Esophagus muscularis mucosa (tissue), 4 donors: ENCODE measurements at regions not wholly inside any gene's neighbourhood (a gene's known extent, or its start where the extent isn't known, plus 50 kb on each side); places are given as distances from the start of the nearest gene placed in this dataset.
A peak's percentile ranks its signal among the peaks of the same experiment; 100 is the strongest.

Experiments used
- DNase-seq: peaks from one replicate; pipeline ENCODE4 v3.0.0-alpha.2; 2017; ENCODE audit errors: extremely low spot score
- H3K27ac ChIP-seq, 4 donors: fragments of 200-600 bp; sonication (generic); replicated peaks in 1 of 4; 1 replicate in 3 of 4; 2 replicates in 1 of 4; pipeline ENCODE4 v1.5.1; 2016 to 2019; ENCODE audit warnings: mild to moderate bottlenecking in 1 of 4
- H3K27me3 ChIP-seq, 4 donors: fragments of 200-600 bp; sonication (generic); one replicate each; pipeline versions ENCODE4 v1.5.1 to v1.6.0; 2016 to 2019
- H3K36me3 ChIP-seq, 4 donors: fragments of 200-600 bp; sonication (generic); one replicate each; pipeline ENCODE4 v1.5.1; 2016 to 2019
- H3K4me1 ChIP-seq, 4 donors: fragments of 200-600 bp; sonication (generic); one replicate each; pipeline ENCODE4 v1.5.1; 2016 to 2019
- H3K4me3 ChIP-seq, 4 donors: fragments of 200-600 bp; sonication (generic); 1 replicate in 2 of 4; 2 replicates in 2 of 4; pipeline ENCODE4 v1.5.1; 2016 to 2019; ENCODE audit warnings: mild to moderate bottlenecking in 4 of 4, moderate library complexity in 1 of 4
- H3K9me3 ChIP-seq, 4 donors: fragments of 200-600 bp; sonication (generic); 1 replicate in 3 of 4; 2 replicates in 1 of 4; pipeline ENCODE4 v1.5.1; 2016 to 2019
- EP300 ChIP-seq: sonication (generic); formaldehyde crosslinking; IDR thresholded peaks from one replicate; pipeline ENCODE4 v1.6.1; 2017; ENCODE audit warnings: antibody characterized with exemption
- POLR2A ChIP-seq: fragments of 450-650 bp; IDR thresholded peaks from one replicate; pipeline ENCODE4 v1.6.1; 2017; ENCODE audit warnings: antibody characterized with exemption, moderate library complexity, mild to moderate bottlenecking, low read depth
- POLR2AphosphoS5 ChIP-seq, 2 donors: sonication (generic); formaldehyde crosslinking; IDR thresholded peaks; one replicate each; pipeline ENCODE4 v1.6.1; 2017; ENCODE audit warnings: antibody characterized with exemption in 2 of 2
- WGBS: methylation state at CpG from one replicate; pipeline ENCODE4 v1.1.5; 2018; 5-methylcytosine and 5-hydroxymethylcytosine counted together
- intact Hi-C: fragments of 100-400 bp; cut with DNase I; formaldehyde crosslinking; loops from one replicate; pipeline ENCODE4 v1.15.1; 2023
- TF ChIP-seq, protein P1 (sequence below), 3 experiments: fragments of 200-600 bp in 2 of 3; fragments of 450-650 bp in 1 of 3; sonication (generic) in 2 of 3; IDR thresholded peaks; one replicate each; pipeline ENCODE4 v1.5.1; 2017 to 2019; ENCODE audit warnings: antibody characterized with exemption in 3 of 3, mild to moderate bottlenecking in 2 of 3, moderate library complexity in 1 of 3

DNA sequence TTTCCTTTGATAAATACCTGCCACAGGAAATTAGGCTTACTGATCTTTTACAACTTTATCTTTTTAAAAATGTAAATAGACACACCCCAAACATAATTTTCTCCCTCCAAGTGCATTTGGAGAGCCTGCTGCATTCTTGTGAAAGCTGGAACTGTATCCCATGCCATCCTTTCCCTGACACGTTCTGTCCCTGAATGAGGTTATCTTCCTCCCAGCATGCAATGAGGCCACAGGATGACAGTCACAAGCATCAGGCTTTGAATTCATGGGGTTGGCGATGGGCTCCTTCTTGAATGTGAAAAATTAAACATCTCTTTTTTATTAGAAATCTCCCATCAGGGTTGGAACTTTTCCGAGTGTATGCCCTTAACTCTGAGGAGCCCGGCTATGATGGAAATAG, 77.8 kb downstream of the CTAGE1 start:
- H3K9me3 ChIP-seq = no peaks in the 10 kb centered on the region
- H3K27ac ChIP-seq = no peak overlapping the region
- no peaks in the 10 kb centered on the region for H3K27me3 ChIP-seq
- intact Hi-C loops = no loop called here
- H3K36me3 ChIP-seq = no peaks in the 10 kb centered on the region
- no peak for DNase-seq
- peaks cover 11 to 23% (median 18%) of the 10 kb centered on the region in 4 donors for H3K4me1 ChIP-seq
- 76% methylated on average over 4 of the region's 4 CpGs for WGBS
- H3K4me3 ChIP-seq = no peak overlapping the region
- TF ChIP-seq EP300 = no peak
- TF ChIP-seq POLR2AphosphoS5 (IDR thresholded peaks at IDR 0.05) = no peak
- TF ChIP-seq, protein P1, sequence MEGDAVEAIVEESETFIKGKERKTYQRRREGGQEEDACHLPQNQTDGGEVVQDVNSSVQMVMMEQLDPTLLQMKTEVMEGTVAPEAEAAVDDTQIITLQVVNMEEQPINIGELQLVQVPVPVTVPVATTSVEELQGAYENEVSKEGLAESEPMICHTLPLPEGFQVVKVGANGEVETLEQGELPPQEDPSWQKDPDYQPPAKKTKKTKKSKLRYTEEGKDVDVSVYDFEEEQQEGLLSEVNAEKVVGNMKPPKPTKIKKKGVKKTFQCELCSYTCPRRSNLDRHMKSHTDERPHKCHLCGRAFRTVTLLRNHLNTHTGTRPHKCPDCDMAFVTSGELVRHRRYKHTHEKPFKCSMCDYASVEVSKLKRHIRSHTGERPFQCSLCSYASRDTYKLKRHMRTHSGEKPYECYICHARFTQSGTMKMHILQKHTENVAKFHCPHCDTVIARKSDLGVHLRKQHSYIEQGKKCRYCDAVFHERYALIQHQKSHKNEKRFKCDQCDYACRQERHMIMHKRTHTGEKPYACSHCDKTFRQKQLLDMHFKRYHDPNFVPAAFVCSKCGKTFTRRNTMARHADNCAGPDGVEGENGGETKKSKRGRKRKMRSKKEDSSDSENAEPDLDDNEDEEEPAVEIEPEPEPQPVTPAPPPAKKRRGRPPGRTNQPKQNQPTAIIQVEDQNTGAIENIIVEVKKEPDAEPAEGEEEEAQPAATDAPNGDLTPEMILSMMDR (IDR thresholded peaks at IDR 0.05) = no peak
- TF ChIP-seq POLR2A = no peak

DNA sequence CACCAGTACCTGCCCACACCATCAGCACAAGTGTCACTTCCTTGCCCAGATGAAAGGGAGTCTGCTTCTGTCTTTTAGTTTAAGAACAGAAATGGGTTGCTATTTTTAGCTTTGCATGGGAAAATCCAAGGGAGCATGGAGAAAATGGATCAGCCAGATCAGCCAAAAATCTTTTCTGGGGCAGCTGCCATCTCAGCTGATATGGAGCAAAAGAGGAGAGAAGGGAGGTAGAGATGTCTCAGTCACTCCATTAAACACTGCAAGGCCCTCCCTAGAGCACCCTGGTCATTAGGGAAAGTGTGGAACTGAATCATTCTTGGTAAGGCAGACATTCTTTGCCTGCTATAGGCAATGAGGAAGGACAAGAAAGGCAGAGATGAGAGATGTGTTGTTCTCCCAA, 79.9 kb downstream of the CTAGE1 start:
- intact Hi-C loops = no loop called here
- no peaks in the 10 kb centered on the region for H3K9me3 ChIP-seq
- no peak overlapping the region for H3K27ac ChIP-seq
- H3K27me3 ChIP-seq = no peaks in the 10 kb centered on the region
- H3K36me3 ChIP-seq = no peaks in the 10 kb centered on the region
- H3K4me3 ChIP-seq = no peak overlapping the region
- no peak for DNase-seq
- no peak for TF ChIP-seq EP300
- no peak for TF ChIP-seq POLR2AphosphoS5 (IDR thresholded peaks at IDR 0.05)
- TF ChIP-seq POLR2A = no peak
- TF ChIP-seq, protein P1 (IDR thresholded peaks at IDR 0.05) = no peak
- peaks cover 11 to 23% (median 15%) of the 10 kb centered on the region in 4 donors for H3K4me1 ChIP-seq

DNA sequence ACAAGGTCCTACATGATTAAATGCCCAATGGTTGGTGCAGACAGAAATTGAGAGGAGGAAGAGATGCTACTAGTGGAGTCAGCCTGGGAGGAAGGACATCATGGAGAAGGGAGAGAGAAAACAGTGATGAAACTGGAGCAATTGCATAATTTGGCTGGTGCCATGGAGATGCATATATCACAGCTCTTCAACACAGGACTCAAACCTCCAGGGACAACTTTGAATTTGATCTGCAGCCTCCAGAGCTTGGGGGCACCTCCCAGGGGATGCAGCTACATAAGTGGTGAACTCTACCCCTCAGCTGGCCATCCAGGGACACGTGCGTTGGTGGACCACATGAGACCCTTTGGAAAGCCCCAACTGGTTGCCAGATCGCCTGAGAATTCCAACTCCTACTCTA, 80.4 kb downstream of the CTAGE1 start:
- intact Hi-C loops = no loop called here
- no peak for DNase-seq
- no peaks in the 10 kb centered on the region for H3K27me3 ChIP-seq
- H3K4me3 ChIP-seq = no peak overlapping the region
- peaks cover 11 to 23% (median 15%) of the 10 kb centered on the region in 4 donors for H3K4me1 ChIP-seq
- WGBS = 67% methylated on average over 3 of the region's 3 CpGs
- H3K27ac ChIP-seq = no peak overlapping the region
- no peaks in the 10 kb centered on the region for H3K9me3 ChIP-seq
- TF ChIP-seq POLR2AphosphoS5 (IDR thresholded peaks at IDR 0.05) (no peak), POLR2A (no peak), EP300 (no peak)
- TF ChIP-seq, protein P1 (IDR thresholded peaks at IDR 0.05) = no peak
- H3K36me3 ChIP-seq = no peaks in the 10 kb centered on the region

DNA sequence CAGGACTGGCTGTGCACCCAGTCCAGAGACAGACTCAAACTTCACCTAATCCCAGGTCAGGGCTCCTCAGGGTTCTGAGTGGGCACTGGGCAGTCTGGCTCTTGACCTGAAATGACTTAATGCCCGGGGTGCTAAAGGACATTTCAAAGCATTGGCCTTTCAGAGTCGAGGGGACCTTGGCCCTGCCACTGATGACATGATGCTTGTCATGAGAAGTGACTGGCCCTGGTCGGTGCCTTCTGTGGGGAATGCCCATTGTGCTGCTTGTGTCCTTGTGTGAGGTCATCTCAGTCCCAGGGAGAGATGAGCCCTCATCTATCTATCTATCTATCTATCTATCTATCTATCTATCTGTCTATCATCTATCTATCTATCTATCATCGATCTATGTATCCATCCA, 81.3 kb downstream of the CTAGE1 start:
- intact Hi-C loops = no loop called here
- H3K9me3 ChIP-seq = no peaks in the 10 kb centered on the region
- TF ChIP-seq POLR2AphosphoS5 (IDR thresholded peaks at IDR 0.05) (no peak), POLR2A (no peak), EP300 (no peak)
- TF ChIP-seq, protein P1 (IDR thresholded peaks at IDR 0.05) = no peak
- no peak overlapping the region for H3K4me3 ChIP-seq
- no peaks in the 10 kb centered on the region for H3K36me3 ChIP-seq
- WGBS = 93% methylated on average over 4 of the region's 4 CpGs
- H3K27me3 ChIP-seq = no peaks in the 10 kb centered on the region
- H3K27ac ChIP-seq = no peak overlapping the region
- peaks cover 11 to 23% (median 15%) of the 10 kb centered on the region in 4 donors for H3K4me1 ChIP-seq
- no peak for DNase-seq

DNA sequence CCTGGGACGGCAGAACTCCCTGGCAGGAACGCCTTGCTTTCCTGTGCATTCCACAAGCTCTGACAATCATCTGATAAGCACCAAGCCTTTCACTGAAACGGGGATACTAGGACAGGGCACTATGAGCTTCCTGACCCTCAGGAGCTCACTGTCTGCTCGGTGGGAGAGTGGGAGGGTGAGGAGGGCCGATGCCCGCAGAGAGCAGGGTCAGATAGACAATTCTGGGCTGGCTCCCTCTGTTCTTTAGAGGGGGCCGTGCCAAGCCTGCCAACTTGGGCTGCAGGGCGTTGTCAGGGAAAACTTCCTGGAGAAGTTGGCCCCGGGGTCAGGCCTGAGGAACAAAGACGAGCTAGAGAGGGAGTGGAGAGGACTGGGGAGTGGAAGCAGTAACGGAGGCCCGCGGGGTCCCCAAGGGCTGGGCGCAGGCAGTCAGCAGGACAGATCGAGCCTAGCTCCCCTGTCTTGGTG, 82.0 kb downstream of the CTAGE1 start:
- peak overlapping the region in 1 of 4 donors; percentile 5 for H3K27ac ChIP-seq
- intact Hi-C loops = no loop called here

More for the DNA sequence above, 82.0 kb downstream of the CTAGE1 start:
- 79% methylated on average over 15 of the region's 15 CpGs for WGBS
- Histone ChIP-seq H3K4me1 (peaks cover 11 to 23% (median 15%) of the 10 kb centered on the region in 4 donors), H3K9me3 (no peaks in the 10 kb centered on the region), H3K36me3 (no peaks in the 10 kb centered on the region), H3K4me3 (no peak overlapping the region), H3K27me3 (no peaks in the 10 kb centered on the region)
- no peak for DNase-seq
- TF ChIP-seq POLR2A (no peak), POLR2AphosphoS5 (IDR thresholded peaks at IDR 0.05) (no peak), EP300 (no peak)
- TF ChIP-seq, protein P1 (IDR thresholded peaks at IDR 0.05) = no peak
